ENCODE measurements at regions not wholly inside any gene's neighbourhood (a gene's known extent, or its start where the extent isn't known, plus 50 kb on each side); places are given as distances from the start of the nearest gene placed in this dataset.
A peak's percentile ranks its signal among the peaks of the same experiment; 100 is the strongest.

DNA sequence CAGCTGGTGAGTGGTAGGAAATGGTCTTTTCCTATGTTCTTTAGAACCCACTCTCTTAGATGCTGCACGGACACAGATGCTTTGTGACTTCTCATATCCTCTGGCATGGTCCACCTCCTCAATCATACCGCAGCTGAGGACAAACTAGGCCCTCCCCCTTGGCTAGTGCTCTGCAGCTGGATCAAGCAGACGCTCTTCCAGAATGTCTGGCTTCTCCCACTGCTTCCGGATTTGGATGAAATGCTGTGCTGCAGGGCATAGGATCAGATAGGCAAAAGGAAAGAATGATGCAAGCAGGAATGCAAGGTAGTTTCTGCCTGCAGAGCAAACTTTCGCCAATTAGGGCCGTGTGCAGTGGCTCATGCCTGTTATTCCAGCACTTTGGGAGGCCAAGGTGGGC is 75.7 kb upstream of the SLC4A7 start:
- no peak for TF ChIP-seq FOXA1 (IDR thresholded peaks at IDR 0.05)
- TF ChIP-seq, protein P1, sequence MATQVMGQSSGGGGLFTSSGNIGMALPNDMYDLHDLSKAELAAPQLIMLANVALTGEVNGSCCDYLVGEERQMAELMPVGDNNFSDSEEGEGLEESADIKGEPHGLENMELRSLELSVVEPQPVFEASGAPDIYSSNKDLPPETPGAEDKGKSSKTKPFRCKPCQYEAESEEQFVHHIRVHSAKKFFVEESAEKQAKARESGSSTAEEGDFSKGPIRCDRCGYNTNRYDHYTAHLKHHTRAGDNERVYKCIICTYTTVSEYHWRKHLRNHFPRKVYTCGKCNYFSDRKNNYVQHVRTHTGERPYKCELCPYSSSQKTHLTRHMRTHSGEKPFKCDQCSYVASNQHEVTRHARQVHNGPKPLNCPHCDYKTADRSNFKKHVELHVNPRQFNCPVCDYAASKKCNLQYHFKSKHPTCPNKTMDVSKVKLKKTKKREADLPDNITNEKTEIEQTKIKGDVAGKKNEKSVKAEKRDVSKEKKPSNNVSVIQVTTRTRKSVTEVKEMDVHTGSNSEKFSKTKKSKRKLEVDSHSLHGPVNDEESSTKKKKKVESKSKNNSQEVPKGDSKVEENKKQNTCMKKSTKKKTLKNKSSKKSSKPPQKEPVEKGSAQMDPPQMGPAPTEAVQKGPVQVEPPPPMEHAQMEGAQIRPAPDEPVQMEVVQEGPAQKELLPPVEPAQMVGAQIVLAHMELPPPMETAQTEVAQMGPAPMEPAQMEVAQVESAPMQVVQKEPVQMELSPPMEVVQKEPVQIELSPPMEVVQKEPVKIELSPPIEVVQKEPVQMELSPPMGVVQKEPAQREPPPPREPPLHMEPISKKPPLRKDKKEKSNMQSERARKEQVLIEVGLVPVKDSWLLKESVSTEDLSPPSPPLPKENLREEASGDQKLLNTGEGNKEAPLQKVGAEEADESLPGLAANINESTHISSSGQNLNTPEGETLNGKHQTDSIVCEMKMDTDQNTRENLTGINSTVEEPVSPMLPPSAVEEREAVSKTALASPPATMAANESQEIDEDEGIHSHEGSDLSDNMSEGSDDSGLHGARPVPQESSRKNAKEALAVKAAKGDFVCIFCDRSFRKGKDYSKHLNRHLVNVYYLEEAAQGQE (IDR thresholded peaks at IDR 0.05) = no peak
- TF ChIP-seq RAD21 (IDR thresholded peaks at IDR 0.05) = no peak
- TF ChIP-seq, protein P2, sequence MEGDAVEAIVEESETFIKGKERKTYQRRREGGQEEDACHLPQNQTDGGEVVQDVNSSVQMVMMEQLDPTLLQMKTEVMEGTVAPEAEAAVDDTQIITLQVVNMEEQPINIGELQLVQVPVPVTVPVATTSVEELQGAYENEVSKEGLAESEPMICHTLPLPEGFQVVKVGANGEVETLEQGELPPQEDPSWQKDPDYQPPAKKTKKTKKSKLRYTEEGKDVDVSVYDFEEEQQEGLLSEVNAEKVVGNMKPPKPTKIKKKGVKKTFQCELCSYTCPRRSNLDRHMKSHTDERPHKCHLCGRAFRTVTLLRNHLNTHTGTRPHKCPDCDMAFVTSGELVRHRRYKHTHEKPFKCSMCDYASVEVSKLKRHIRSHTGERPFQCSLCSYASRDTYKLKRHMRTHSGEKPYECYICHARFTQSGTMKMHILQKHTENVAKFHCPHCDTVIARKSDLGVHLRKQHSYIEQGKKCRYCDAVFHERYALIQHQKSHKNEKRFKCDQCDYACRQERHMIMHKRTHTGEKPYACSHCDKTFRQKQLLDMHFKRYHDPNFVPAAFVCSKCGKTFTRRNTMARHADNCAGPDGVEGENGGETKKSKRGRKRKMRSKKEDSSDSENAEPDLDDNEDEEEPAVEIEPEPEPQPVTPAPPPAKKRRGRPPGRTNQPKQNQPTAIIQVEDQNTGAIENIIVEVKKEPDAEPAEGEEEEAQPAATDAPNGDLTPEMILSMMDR (IDR thresholded peaks at IDR 0.05; ENCODE audit: low read depth, low read length, missing input control) = no peak
- TF ChIP-seq, protein P3, sequence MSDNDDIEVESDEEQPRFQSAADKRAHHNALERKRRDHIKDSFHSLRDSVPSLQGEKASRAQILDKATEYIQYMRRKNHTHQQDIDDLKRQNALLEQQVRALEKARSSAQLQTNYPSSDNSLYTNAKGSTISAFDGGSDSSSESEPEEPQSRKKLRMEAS (IDR thresholded peaks at IDR 0.05) = no peak
- peak; percentile 28 for TF ChIP-seq NR2F2 (IDR thresholded peaks at IDR 0.05)

Measured in liver (tissue), 3 donors.